ENCODE measurements at regions not wholly inside any gene's neighbourhood (a gene's known extent, or its start where the extent isn't known, plus 50 kb on each side); places are given as distances from the start of the nearest gene placed in this dataset.

GRCh38 chr5:164234321-164234720 lies 728.9 kb downstream of the MAT2B start:
- BruUV-seq (replicated peaks): no TSS peak
- no peaks in the 10 kb centered on the region for H3K79me2 ChIP-seq (ENCODE audit: control insufficient read depth, insufficient read depth, low read length)
- TF ChIP-seq, protein P1, sequence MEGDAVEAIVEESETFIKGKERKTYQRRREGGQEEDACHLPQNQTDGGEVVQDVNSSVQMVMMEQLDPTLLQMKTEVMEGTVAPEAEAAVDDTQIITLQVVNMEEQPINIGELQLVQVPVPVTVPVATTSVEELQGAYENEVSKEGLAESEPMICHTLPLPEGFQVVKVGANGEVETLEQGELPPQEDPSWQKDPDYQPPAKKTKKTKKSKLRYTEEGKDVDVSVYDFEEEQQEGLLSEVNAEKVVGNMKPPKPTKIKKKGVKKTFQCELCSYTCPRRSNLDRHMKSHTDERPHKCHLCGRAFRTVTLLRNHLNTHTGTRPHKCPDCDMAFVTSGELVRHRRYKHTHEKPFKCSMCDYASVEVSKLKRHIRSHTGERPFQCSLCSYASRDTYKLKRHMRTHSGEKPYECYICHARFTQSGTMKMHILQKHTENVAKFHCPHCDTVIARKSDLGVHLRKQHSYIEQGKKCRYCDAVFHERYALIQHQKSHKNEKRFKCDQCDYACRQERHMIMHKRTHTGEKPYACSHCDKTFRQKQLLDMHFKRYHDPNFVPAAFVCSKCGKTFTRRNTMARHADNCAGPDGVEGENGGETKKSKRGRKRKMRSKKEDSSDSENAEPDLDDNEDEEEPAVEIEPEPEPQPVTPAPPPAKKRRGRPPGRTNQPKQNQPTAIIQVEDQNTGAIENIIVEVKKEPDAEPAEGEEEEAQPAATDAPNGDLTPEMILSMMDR (IDR thresholded peaks at IDR 0.05; ENCODE audit: extremely low read depth in 1 of 2, insufficient read depth in 1 of 2, low read depth in 1 of 2, low read length in 2 of 2): no peak
- TF ChIP-seq JUN (IDR thresholded peaks at IDR 0.05; ENCODE audit: borderline replicate concordance, insufficient read depth, insufficient read length, low read depth): no peak
- TF ChIP-seq FOS (IDR thresholded peaks at IDR 0.05; ENCODE audit: borderline replicate concordance, insufficient read depth, low read length): no peak
- TF ChIP-seq POLR2A (IDR thresholded peaks at IDR 0.05; ENCODE audit: low read depth, low read length): no peak
- TF ChIP-seq EZH2 (IDR thresholded peaks at IDR 0.05; ENCODE audit: borderline replicate concordance, low read depth, low read length, severe bottlenecking): no peak
- TF ChIP-seq MAX (IDR thresholded peaks at IDR 0.05; ENCODE audit: insufficient read depth, insufficient read length): no peak
- TF ChIP-seq MYC (IDR thresholded peaks at IDR 0.05; ENCODE audit: low read depth, low read length): no peak
- TF ChIP-seq POLR2AphosphoS5 (IDR thresholded peaks at IDR 0.05; ENCODE audit: insufficient read depth, low read depth, low read length): no peak
- no peak for TF ChIP-seq GATA2 (IDR thresholded peaks at IDR 0.05; ENCODE audit: insufficient read depth, insufficient read length, low read depth, low read length)
- FAIRE-seq: no peak
- H3K36me3 ChIP-seq (ENCODE audit: control insufficient read depth in 2 of 2, extremely low read depth in 1 of 2, insufficient read depth in 2 of 2, low read length in 2 of 2): no peaks in the 10 kb centered on the region
- H3K27me3 ChIP-seq (ENCODE audit: control insufficient read depth in 2 of 2, insufficient read depth in 2 of 2, low read length in 2 of 2): no peaks in the 10 kb centered on the region
- no peak overlapping the region for H2AFZ ChIP-seq (ENCODE audit: low read depth, low read length)
- no peak for DNase-seq (ENCODE audit: low read depth, low spot score)
- CTCF ChIA-PET: no interaction called here
- H3K4me1 ChIP-seq (ENCODE audit: control insufficient read depth, extremely low read depth, insufficient read depth, low read length): peaks cover 19% of the 10 kb centered on the region
- H3K4me3 ChIP-seq (replicated peaks in 1 of 3; ENCODE audit: insufficient read depth in 1 of 3, low read depth in 1 of 3, low read length in 3 of 3): no peak overlapping the region
- H3K9ac ChIP-seq (replicated peaks; ENCODE audit: extremely low read depth, insufficient read depth, low read length): no peak overlapping the region
- no peak overlapping the region for H3K4me2 ChIP-seq (ENCODE audit: insufficient read depth, low read length)
- dilution Hi-C loops (cut with MboI; ENCODE audit: extremely low pct_ligation_motif_present, low sequenced_read_pairs) (no loop called here), intact Hi-C loops (cut with micrococcal nuclease) (loop anchor here (2.0 kb wide), 1 partner anchor 30 kb away; no protein-coding TSS in a partner anchor)
- POLR2A ChIA-PET: no interaction called here
- H4K20me1 ChIP-seq (replicated peaks; ENCODE audit: control insufficient read depth, extremely low read depth, insufficient read depth, low read length): no peaks in the 10 kb centered on the region
- no peak overlapping the region for H3K27ac ChIP-seq (ENCODE audit: insufficient read depth, low read depth, low read length)
- H3K9me1 ChIP-seq (replicated peaks; ENCODE audit: control insufficient read depth, extremely low read depth, insufficient read depth, low read length): no peaks in the 10 kb centered on the region
- no peaks in the 10 kb centered on the region for H3K9me3 ChIP-seq (replicated peaks; ENCODE audit: control insufficient read depth, insufficient read depth, low read length)

Data from endothelial cell of umbilical vein (primary cell).